Fibroblast of mammary gland (primary cell): ENCODE measurements at regions not wholly inside any gene's neighbourhood (a gene's known extent, or its start where the extent isn't known, plus 50 kb on each side); places are given as distances from the start of the nearest gene placed in this dataset.

Experiments
- DNase-seq: peaks from one replicate; pipeline ENCODE4 v3.0.0-alpha.2; 2010; ENCODE audit warnings: low read depth
- H3K4me3 ChIP-seq: 2 replicates; pipeline ENCODE4 v1.5.1; 2011; ENCODE audit warnings: low read depth, mild to moderate bottlenecking, low read length, moderate library complexity; ENCODE audit not compliant: control insufficient read depth
- TF ChIP-seq, protein P1 (sequence below): conservative IDR thresholded peaks from 2 replicates; pipeline ENCODE4 v1.5.1; 2011; ENCODE audit warnings: low read depth, low read length, inconsistent platforms; ENCODE audit not compliant: control insufficient read depth, insufficient read depth

DNA sequence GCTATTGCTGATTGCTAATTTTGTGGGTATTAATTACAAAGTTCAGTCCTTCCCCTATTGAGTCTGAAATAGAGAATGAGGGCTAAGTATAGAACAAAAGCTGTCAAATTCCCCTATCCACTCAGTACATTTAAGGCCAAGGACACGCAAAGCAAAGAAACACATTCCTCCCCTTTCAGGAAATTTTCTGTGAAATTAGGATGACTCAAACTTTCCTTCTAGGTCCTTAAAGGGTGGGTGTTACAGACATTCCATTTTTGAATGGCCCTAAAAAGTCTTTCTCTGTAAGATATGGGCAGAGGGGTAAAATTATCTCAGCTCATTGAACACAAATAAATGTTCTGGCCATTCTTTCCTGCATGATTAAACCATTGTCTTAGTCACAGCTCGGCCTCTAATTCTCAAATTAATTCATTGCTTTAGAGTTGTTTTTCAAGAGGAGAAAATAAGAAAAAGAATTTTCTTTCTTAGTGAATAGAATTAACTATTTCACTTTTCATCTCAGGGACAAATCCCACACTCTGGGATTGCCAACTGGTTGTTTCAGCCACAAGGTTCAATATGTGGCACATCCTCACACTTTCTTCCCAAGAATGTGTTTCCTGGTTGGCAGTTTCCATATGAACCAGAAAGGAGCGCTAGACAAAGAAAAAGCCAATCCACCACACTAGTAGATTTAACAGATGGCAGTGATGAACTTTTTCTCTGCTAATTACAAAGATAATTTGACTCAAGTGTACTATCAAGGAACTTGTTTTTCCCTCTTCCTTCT lies 424.1 kb downstream of the ZNF385D start:
- peak; percentile 18 for DNase-seq
- H3K4me3 ChIP-seq, result no peak overlapping the region
- TF ChIP-seq, protein P1, sequence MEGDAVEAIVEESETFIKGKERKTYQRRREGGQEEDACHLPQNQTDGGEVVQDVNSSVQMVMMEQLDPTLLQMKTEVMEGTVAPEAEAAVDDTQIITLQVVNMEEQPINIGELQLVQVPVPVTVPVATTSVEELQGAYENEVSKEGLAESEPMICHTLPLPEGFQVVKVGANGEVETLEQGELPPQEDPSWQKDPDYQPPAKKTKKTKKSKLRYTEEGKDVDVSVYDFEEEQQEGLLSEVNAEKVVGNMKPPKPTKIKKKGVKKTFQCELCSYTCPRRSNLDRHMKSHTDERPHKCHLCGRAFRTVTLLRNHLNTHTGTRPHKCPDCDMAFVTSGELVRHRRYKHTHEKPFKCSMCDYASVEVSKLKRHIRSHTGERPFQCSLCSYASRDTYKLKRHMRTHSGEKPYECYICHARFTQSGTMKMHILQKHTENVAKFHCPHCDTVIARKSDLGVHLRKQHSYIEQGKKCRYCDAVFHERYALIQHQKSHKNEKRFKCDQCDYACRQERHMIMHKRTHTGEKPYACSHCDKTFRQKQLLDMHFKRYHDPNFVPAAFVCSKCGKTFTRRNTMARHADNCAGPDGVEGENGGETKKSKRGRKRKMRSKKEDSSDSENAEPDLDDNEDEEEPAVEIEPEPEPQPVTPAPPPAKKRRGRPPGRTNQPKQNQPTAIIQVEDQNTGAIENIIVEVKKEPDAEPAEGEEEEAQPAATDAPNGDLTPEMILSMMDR, result no peak

DNA sequence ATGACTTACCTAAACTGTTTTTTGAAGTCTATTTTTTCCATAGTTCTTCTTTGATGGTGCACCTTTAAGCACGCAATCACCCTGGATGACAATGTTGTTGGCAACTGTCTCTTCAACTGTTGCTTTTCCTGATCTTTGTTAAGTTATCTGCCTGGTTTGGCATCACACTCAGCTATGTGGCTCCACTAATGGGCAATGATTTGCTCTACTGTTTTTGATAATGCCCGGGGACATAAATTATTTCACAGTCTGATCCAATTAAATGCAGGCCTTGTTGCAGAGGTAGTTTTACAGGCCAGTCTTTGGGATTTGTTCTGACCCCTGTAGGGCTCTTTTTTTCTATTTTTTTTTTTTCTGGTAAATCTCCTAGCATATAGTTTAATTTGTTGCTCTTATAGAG lies 436.3 kb downstream of the ZNF385D start:
- no peak overlapping the region for H3K4me3 ChIP-seq
- TF ChIP-seq, protein P1, result no peak
- no peak for DNase-seq

DNA sequence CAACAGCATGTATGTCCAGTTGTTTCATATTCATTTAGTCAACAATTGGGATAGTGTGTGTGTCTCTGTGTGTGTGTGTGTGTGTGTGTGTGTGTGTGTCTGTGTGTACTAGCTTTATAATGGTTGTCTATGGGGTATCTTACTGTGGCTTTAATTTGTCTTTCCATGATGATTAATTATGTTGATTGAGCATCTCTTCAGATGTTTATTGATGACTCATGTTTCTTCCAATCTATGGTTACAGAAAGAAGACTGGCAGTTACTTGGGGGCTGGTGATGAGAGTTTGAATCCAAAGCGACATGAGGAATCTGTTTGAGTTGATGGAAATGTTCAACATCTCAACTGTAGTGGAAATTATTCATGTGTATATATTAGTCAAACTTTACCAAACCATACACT lies 440.1 kb downstream of the ZNF385D start:
- TF ChIP-seq, protein P1, result no peak
- DNase-seq, result peak; percentile 12
- no peak overlapping the region for H3K4me3 ChIP-seq

DNA sequence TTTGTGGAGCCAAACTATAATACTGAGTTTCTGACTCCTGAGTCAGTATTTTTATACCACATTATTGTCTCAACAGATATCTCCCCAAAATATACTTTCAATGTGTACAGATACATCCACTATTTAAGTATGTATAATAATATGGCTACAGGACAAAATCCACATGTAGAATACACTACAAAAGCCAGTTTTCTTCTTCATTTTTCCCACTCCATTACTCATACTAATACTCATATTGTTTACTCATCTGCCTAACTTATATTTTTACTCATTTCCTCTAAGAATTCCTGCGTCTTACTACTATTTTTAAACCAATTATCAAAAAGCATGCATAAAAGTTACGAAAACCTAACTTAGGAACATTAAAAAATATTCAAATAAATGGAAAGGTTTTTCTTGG lies 440.8 kb downstream of the ZNF385D start:
- DNase-seq, result peak; percentile 44
- TF ChIP-seq, protein P1, result no peak
- no peak overlapping the region for H3K4me3 ChIP-seq

DNA sequence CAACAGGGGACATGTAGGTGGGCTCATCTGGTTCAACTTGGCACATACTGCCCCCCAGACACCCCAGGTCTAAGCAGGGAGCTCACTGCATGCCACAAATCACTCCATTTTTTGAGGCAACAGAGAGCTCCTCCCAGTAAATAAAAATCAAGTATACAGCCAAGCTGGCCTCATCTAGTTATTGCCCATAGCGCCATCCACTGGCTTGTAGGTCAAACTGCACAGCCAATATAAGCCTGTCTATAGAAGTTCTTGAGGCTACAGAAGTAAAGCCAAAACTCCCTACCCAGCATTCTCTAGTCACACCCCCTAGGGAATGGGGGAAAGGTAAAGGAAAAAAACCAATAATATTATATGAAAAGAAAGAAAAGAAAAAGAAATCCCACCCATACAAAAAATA lies 453.7 kb downstream of the ZNF385D start:
- TF ChIP-seq, protein P1, result no peak
- DNase-seq, result no peak
- no peak overlapping the region for H3K4me3 ChIP-seq

DNA sequence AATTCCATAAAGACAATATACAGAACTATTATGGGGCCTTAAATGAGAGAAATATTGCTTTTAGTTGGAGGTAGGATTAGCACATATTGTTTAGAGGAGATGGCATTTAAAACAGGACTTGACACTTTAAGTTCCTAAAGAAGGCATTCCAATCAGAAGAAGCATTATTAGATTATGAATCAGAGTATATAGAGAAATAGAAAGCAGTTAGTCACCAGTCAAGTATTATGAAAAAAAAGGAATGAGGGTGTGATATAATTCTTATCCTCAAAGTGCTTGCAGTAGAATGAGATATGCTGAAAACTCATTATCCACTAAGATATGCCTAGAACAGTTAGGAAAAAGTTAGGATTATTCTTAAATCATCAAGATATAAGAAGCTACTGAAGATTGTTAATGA lies 456.2 kb downstream of the ZNF385D start:
- DNase-seq, result peak; percentile 53
- TF ChIP-seq, protein P1, result no peak

More for the DNA sequence above, 456.2 kb downstream of the ZNF385D start:
- H3K4me3 ChIP-seq, result no peak overlapping the region
